PC-9 (cell line): ENCODE measurements at regions not wholly inside any gene's neighbourhood (a gene's known extent, or its start where the extent isn't known, plus 50 kb on each side); places are given as distances from the start of the nearest gene placed in this dataset.

ENCODE experiments used
- CTCF ChIP-seq: fragments of 200-600 bp; sonication (generic); conservative IDR thresholded peaks from 2 replicates; pipeline ENCODE4 v1.6.1; 2017; ENCODE audit warnings: mixed run types, antibody characterized with exemption, mild to moderate bottlenecking, moderate library complexity
- EZH2 ChIP-seq: fragments of 200-600 bp; sonication (generic); IDR thresholded peaks from 2 replicates; pipeline ENCODE4 v1.8.0; 2017; ENCODE audit warnings: antibody characterized with exemption, low read depth

GRCh38 chr4:148944136-148944838 is 502.1 kb upstream of the NR3C2 start:
- TF ChIP-seq CTCF (no peak), EZH2 (no peak)
